CD4-positive, CD25-positive, alpha-beta regulatory T cell (primary cell): ENCODE measurements at regions not wholly inside any gene's neighbourhood (a gene's known extent, or its start where the extent isn't known, plus 50 kb on each side); places are given as distances from the start of the nearest gene placed in this dataset.

Experiments used
- ATAC-seq, 2 donors: fragments of 150-1000 bp; cut with Tn5 transposase; one replicate each; pipeline ENCODE4 v1.10.0; 2021; ENCODE audit warnings: low read depth in 2 of 2, moderate number of reproducible peaks in 2 of 2, moderate library complexity in 1 of 2
- DNase-seq, 3 donors: peaks; one replicate each; pipeline versions ENCODE4 v3.0.0 to v3.0.0-alpha.2; 2012 to 2022; ENCODE audit warnings: mixed read lengths in 1 of 3
- H3K27ac ChIP-seq: one replicate; pipeline ENCODE4 v1.7.0; 2013; ENCODE audit warnings: mild to moderate bottlenecking, low read length; ENCODE audit not compliant: insufficient read depth, poor library complexity, severe bottlenecking
- H3K27me3 ChIP-seq: one replicate; pipeline ENCODE4 v1.7.0; 2013; ENCODE audit warnings: low read length; ENCODE audit not compliant: control insufficient read depth, insufficient read depth
- H3K36me3 ChIP-seq: one replicate; pipeline ENCODE4 v1.7.0; 2013; ENCODE audit warnings: mild to moderate bottlenecking, low read length, moderate library complexity; ENCODE audit not compliant: control insufficient read depth, insufficient read depth
- H3K4me1 ChIP-seq: 2 replicates; pipeline ENCODE4 v1.7.0; 2013; ENCODE audit warnings: mild to moderate bottlenecking, low read length; ENCODE audit not compliant: insufficient read depth, control insufficient read depth, poor library complexity, severe bottlenecking
- H3K4me3 ChIP-seq: one replicate; pipeline ENCODE4 v1.7.0; 2013; ENCODE audit warnings: low read depth, mild to moderate bottlenecking, low read length, moderate library complexity
- H3K9me3 ChIP-seq, 2 experiments: 1 replicate in 1 of 2; 2 replicates in 1 of 2; pipeline ENCODE4 v1.7.0; 2013; ENCODE audit warnings: low read length in 2 of 2, mild to moderate bottlenecking in 1 of 2, moderate library complexity in 1 of 2; ENCODE audit not compliant: control insufficient read depth in 2 of 2
- H3K27ac Mint-ChIP-seq, 3 donors: one replicate each; pipeline ENCODE4 v1.8.0; 2020 to 2022; ENCODE audit warnings: mild to moderate bottlenecking in 3 of 3, mixed read lengths in 3 of 3, moderate library complexity in 2 of 3
- H3K27me3 Mint-ChIP-seq: one replicate; pipeline ENCODE4 v1.8.0; 2022; ENCODE audit warnings: mild to moderate bottlenecking, mixed read lengths
- H3K36me3 Mint-ChIP-seq: one replicate; pipeline ENCODE4 v1.8.0; 2020; ENCODE audit warnings: mixed read lengths
- H3K4me1 Mint-ChIP-seq, 4 donors: one replicate each; pipeline ENCODE4 v1.8.0; 2020 to 2022; ENCODE audit warnings: mixed read lengths in 4 of 4, mild to moderate bottlenecking in 1 of 4
- H3K4me3 Mint-ChIP-seq, 4 donors: one replicate each; pipeline ENCODE4 v1.8.0; 2020 to 2022; ENCODE audit warnings: mild to moderate bottlenecking in 4 of 4, mixed read lengths in 4 of 4, moderate library complexity in 3 of 4
- H3K9me3 Mint-ChIP-seq, 7 donors: one replicate each; pipeline ENCODE4 v1.8.0; 2020 to 2022; ENCODE audit warnings: mixed read lengths in 7 of 7, mild to moderate bottlenecking in 3 of 7, moderate library complexity in 2 of 7

- Mint-ChIP-seq H3K27me3 (peaks cover 4% of the 10 kb centered on the region), H3K4me3 (no peak overlapping the region), H3K36me3 (no peaks in the 10 kb centered on the region), H3K27ac (no peak overlapping the region), H3K4me1 (no peaks in the 10 kb centered on the region), H3K9me3 (peaks cover 0 to 8% (median 1%) of the 10 kb centered on the region in 7 donors)
- Histone ChIP-seq H3K4me3 (no peak overlapping the region), H3K4me1 (no peaks in the 10 kb centered on the region), H3K9me3 (no peaks in the 10 kb centered on the region), H3K36me3 (no peaks in the 10 kb centered on the region), H3K27ac (no peak overlapping the region), H3K27me3 (peaks cover 2% of the 10 kb centered on the region)
- DNase-seq (no peak), ATAC-seq (no peak)
Observed at GRCh38 chr11:110777775-110778174, 65.5 kb upstream of the ARHGAP20 start.

- no peak overlapping the region for H3K4me3 ChIP-seq
- Mint-ChIP-seq H3K27me3 (peaks cover 4% of the 10 kb centered on the region), H3K4me1 (no peaks in the 10 kb centered on the region), H3K36me3 (no peaks in the 10 kb centered on the region), H3K27ac (no peak overlapping the region), H3K9me3 (peaks cover 0 to 11% (median 1%) of the 10 kb centered on the region in 7 donors), H3K4me3 (no peak overlapping the region)
- no peak for ATAC-seq
- no peaks in the 10 kb centered on the region for H3K36me3 ChIP-seq
- H3K9me3 ChIP-seq, result no peaks in the 10 kb centered on the region
- no peak for DNase-seq
- no peak overlapping the region for H3K27ac ChIP-seq
- H3K27me3 ChIP-seq, result peaks cover 2% of the 10 kb centered on the region
- H3K4me1 ChIP-seq, result no peaks in the 10 kb centered on the region
Observed at GRCh38 chr11:110776081-110776480, 63.8 kb upstream of the ARHGAP20 start.

- H3K27ac Mint-ChIP-seq, result no peak overlapping the region
Observed at GRCh38 chr11:110774138-110775014, 62.1 kb upstream of the ARHGAP20 start.

DNA sequence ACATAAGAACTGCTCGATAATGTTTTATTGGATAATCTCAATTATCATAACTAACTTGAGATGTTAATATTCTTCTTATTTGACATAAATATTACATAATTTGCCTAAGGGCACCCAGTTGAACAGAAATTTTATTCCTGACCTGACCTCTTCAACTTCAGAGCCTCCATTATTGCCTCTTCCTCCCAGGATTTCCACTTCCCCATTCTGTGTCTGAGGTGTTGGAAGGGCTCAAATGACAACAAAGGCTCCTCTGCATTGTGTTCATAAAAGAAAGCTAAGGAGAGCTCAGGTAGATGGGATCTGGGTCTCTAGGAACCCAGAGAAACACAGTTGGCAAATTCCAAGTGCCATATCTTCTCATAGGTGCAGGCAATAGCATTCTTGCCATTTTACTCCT, 61.2 kb upstream of the ARHGAP20 start:
- H3K27me3 Mint-ChIP-seq, result peaks cover 4% of the 10 kb centered on the region
- Histone ChIP-seq H3K27ac (no peak overlapping the region), H3K36me3 (no peaks in the 10 kb centered on the region), H3K27me3 (peaks cover 2% of the 10 kb centered on the region), H3K9me3 (no peaks in the 10 kb centered on the region), H3K4me1 (no peaks in the 10 kb centered on the region), H3K4me3 (no peak overlapping the region)
- no peak overlapping the region for H3K27ac Mint-ChIP-seq
- peaks cover 0 to 7% (median 1%) of the 10 kb centered on the region in 7 donors for H3K9me3 Mint-ChIP-seq
- ATAC-seq, result no peak
- H3K4me3 Mint-ChIP-seq, result no peak overlapping the region
- no peaks in the 10 kb centered on the region for H3K36me3 Mint-ChIP-seq
- no peaks in the 10 kb centered on the region for H3K4me1 Mint-ChIP-seq
- DNase-seq, result no peak

More at GRCh38 chr11:110774138-110775014, 62.1 kb upstream of the ARHGAP20 start:
- H3K27me3 Mint-ChIP-seq, result peaks cover 4% of the 10 kb centered on the region
- no peaks in the 10 kb centered on the region for H3K36me3 Mint-ChIP-seq
- H3K9me3 ChIP-seq, result no peaks in the 10 kb centered on the region
- ATAC-seq (no peak), DNase-seq (no peak)
- H3K9me3 Mint-ChIP-seq, result peaks cover 0 to 11% (median 1%) of the 10 kb centered on the region in 7 donors
- H3K27ac ChIP-seq, result no peak overlapping the region
- no peaks in the 10 kb centered on the region for H3K36me3 ChIP-seq
- no peak overlapping the region for H3K4me3 ChIP-seq
- H3K4me1 Mint-ChIP-seq, result no peaks in the 10 kb centered on the region
- H3K4me1 ChIP-seq, result no peaks in the 10 kb centered on the region
- peaks cover 2% of the 10 kb centered on the region for H3K27me3 ChIP-seq
- no peak overlapping the region for H3K4me3 Mint-ChIP-seq

DNA sequence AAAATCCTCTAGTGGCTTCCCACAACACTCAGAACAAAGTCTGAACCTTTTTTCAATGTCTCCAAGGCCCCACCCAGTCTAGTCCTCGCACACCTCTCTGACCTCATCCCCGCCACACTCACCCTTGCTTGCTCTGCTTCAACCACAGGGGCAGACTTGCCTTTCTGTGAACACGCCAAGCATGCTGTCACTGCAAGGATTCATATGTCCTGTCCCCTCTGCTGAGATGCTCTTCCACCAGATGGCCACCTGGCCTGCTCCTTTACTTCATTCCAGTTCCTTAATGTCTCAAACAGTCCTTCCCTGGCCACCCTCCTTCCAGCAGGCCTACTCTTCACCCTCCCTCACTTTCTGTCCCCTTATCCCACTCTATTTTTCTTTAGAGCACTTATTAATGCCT, 60.6 kb upstream of the ARHGAP20 start:
- H3K4me1 ChIP-seq, result no peaks in the 10 kb centered on the region
- no peak overlapping the region for H3K27ac ChIP-seq
- Mint-ChIP-seq H3K4me1 (no peaks in the 10 kb centered on the region), H3K27ac (no peak overlapping the region), H3K9me3 (peaks cover 0 to 7% (median 0%) of the 10 kb centered on the region in 7 donors), H3K4me3 (no peak overlapping the region), H3K27me3 (peaks cover 4% of the 10 kb centered on the region), H3K36me3 (no peaks in the 10 kb centered on the region)
- no peak overlapping the region for H3K4me3 ChIP-seq
- H3K36me3 ChIP-seq, result no peaks in the 10 kb centered on the region
- H3K27me3 ChIP-seq, result peaks cover 2% of the 10 kb centered on the region
- no peaks in the 10 kb centered on the region for H3K9me3 ChIP-seq
- ATAC-seq, result no peak
- no peak for DNase-seq

GRCh38 chr11:110766316-110766715, 54.1 kb upstream of the ARHGAP20 start:
- no peak overlapping the region for H3K27ac ChIP-seq
- H3K9me3 Mint-ChIP-seq, result peaks cover 0 to 2% (median 0%) of the 10 kb centered on the region in 7 donors
- H3K27me3 ChIP-seq, result no peaks in the 10 kb centered on the region
- no peak overlapping the region for H3K4me3 ChIP-seq
- H3K4me3 Mint-ChIP-seq, result no peak overlapping the region
- H3K36me3 ChIP-seq, result no peaks in the 10 kb centered on the region
- H3K36me3 Mint-ChIP-seq, result no peaks in the 10 kb centered on the region
- H3K27ac Mint-ChIP-seq, result no peak overlapping the region
- DNase-seq (no peak), ATAC-seq (no peak)
- H3K4me1 Mint-ChIP-seq, result no peaks in the 10 kb centered on the region
- H3K4me1 ChIP-seq, result no peaks in the 10 kb centered on the region
- no peaks in the 10 kb centered on the region for H3K27me3 Mint-ChIP-seq
- no peaks in the 10 kb centered on the region for H3K9me3 ChIP-seq

DNA sequence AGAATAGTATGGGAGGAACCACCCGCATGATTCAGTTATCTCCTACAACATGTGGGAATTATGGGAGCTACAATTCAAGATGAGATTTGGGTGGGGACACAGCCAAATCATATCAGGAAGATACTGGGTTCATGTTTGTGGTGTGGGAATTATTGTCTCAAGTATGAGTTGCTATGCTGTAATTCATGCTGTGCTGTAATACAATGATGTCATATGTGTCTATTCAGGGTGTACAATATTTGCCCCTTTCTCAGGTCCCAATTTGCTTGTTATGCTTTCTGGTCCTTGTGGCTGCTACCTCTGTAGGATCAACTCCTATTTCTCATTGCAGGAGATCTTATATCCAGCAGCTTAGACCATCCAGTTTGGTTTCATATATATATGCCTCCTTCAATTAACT, 52.2 kb upstream of the ARHGAP20 start:
- Histone ChIP-seq H3K4me3 (no peak overlapping the region), H3K9me3 (no peaks in the 10 kb centered on the region), H3K4me1 (no peaks in the 10 kb centered on the region), H3K27ac (no peak overlapping the region), H3K36me3 (no peaks in the 10 kb centered on the region), H3K27me3 (no peaks in the 10 kb centered on the region)
- Mint-ChIP-seq H3K36me3 (no peaks in the 10 kb centered on the region), H3K4me3 (no peak overlapping the region), H3K27me3 (no peaks in the 10 kb centered on the region), H3K27ac (no peak overlapping the region), H3K9me3 (peaks cover 0 to 1% (median 0%) of the 10 kb centered on the region in 7 donors), H3K4me1 (no peaks in the 10 kb centered on the region)
- ATAC-seq (no peak), DNase-seq (no peak)
